ENCODE measurements at regions not wholly inside any gene's neighbourhood (a gene's known extent, or its start where the extent isn't known, plus 50 kb on each side); places are given as distances from the start of the nearest gene placed in this dataset.
"Not testable (repeated sequence)": the region's sequence is repeated elsewhere in the genome, so short reads cannot be mapped to it uniquely, and the experiment has no call there.

DNA sequence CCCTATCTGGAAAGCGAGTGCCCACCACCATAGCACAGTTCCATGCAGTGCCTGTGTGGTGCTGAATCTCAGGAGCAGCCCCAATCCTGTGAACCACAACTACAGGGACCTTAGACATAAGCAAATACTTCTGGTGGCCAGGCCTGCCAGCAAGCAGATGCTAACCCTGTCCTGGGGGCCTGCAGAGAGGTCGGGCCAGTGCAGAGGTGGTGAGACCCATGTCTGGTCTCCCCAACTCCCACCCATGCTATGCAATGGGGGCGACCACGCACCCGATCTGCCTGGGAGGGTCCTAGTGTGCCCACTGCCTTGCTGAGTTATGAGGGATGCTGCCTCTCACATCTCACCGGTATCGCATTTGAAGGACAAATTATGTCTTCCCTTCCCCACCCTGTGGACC, 151.6 kb upstream of the ZNF337 start:
- Histone ChIP-seq H3K9ac (ENCODE audit: low read depth in 2 of 2, low read length in 2 of 2) (no peak overlapping the region), H3K9me3 (no peaks in the 10 kb centered on the region), H3K4me1 (no peaks in the 10 kb centered on the region), H3K27me3 (no peaks in the 10 kb centered on the region), H3K36me3 (no peaks in the 10 kb centered on the region), H3K4me3 (no peak overlapping the region), H3K27ac (no peak overlapping the region)
- no peak for DNase-seq
- intact Hi-C loops (cut with DNase I): no loop called here
- TF ChIP-seq, protein P1, sequence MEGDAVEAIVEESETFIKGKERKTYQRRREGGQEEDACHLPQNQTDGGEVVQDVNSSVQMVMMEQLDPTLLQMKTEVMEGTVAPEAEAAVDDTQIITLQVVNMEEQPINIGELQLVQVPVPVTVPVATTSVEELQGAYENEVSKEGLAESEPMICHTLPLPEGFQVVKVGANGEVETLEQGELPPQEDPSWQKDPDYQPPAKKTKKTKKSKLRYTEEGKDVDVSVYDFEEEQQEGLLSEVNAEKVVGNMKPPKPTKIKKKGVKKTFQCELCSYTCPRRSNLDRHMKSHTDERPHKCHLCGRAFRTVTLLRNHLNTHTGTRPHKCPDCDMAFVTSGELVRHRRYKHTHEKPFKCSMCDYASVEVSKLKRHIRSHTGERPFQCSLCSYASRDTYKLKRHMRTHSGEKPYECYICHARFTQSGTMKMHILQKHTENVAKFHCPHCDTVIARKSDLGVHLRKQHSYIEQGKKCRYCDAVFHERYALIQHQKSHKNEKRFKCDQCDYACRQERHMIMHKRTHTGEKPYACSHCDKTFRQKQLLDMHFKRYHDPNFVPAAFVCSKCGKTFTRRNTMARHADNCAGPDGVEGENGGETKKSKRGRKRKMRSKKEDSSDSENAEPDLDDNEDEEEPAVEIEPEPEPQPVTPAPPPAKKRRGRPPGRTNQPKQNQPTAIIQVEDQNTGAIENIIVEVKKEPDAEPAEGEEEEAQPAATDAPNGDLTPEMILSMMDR (IDR thresholded peaks at IDR 0.05): no peak

DNA sequence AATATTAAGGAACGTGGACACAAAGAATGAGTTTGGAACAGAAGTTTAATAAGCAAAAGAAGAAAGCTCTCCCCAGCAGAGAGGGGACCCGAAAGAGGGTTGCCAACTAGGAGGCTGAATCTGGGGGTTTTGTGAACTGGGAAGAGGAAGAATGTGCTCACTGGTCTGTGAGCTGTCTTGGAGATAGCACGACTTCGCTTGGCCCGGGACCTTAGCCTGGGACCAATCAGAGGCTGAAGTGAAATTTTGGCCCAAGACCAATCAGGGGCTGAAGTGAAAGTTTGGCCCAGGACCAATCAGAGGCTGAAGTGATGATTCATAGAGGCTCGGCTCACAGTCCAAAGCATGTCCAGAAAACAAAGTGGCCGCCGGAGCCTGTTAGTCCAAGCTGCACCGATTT, 148.0 kb upstream of the ZNF337 start:
- H3K4me1 ChIP-seq; H3K27me3 ChIP-seq; H3K4me3 ChIP-seq; H3K36me3 ChIP-seq; intact Hi-C loops (cut with DNase I); DNase-seq; H3K9me3 ChIP-seq; H3K27ac ChIP-seq; H3K9ac ChIP-seq (ENCODE audit: low read depth in 2 of 2, low read length in 2 of 2): not testable (repeated sequence)

DNA sequence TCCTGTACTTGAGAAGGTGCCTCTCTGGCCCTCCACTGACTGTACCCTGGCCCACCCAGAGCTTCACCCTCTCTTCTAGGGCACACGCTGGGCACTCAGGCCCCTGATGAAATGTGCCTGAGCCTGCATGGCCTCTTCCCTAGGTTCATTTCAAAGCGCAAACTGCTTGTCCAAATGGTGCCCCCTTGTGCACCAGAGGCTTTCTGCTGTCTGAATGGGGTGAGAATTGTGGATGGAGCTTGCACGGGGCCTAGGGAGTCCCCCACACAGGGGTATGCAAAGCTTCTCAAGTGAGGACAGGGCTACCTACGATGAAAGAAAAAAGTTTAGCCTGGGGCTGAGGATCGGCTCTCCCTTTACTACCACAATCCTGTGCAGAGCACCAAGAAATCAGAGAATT, 116.9 kb upstream of the ZNF337 start:
- H3K4me1 ChIP-seq; H3K9ac ChIP-seq (ENCODE audit: low read depth in 2 of 2, low read length in 2 of 2); H3K27me3 ChIP-seq; H3K9me3 ChIP-seq; DNase-seq; H3K27ac ChIP-seq; H3K36me3 ChIP-seq; intact Hi-C loops (cut with DNase I); H3K4me3 ChIP-seq: not testable (repeated sequence)

DNA sequence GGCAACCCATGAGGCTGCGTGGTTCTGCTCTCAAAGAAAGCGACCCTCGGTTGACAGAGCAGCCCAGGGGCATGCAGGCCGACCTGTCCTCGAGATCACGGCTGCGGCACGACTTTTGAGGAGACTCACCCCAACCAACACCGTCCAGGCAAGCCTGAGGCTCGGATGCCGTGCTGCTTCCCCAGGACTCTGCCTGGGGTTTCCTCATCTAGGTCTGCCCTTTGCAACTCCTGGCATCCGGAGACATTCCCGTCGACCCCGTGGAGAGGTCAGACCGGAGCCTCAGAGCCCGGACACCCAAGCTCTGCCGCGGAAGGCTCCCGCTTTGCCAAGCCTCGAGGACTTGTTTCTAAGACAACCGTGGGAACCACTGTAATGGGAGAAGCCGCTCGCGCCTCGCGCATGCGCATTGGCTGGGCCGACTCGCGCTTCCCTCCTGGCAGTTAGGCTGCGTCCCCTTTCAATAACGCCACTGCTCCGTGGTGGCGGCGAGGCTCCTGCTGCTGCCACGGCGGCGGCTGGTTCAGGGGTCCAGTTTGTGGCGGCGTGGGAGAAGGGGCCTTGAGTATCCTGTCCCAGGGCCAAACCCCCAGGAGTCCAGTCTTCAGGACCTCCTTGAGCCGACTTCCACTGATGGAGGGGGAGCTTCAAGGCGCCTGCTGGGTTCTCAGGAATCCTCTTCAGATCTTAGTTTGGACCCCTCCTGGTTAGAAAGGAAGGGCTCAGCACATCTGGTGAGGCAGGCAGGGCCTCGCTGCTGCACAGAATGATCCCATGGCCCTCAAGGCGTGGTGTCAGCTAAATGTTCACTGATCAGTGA, 101.7 kb upstream of the ZNF337 start:
- H3K4me1 ChIP-seq; H3K27ac ChIP-seq; H3K36me3 ChIP-seq; DNase-seq; H3K9ac ChIP-seq (ENCODE audit: low read depth in 2 of 2, low read length in 2 of 2); H3K9me3 ChIP-seq; H3K4me3 ChIP-seq; H3K27me3 ChIP-seq; intact Hi-C loops (cut with DNase I): not testable (repeated sequence)

DNA sequence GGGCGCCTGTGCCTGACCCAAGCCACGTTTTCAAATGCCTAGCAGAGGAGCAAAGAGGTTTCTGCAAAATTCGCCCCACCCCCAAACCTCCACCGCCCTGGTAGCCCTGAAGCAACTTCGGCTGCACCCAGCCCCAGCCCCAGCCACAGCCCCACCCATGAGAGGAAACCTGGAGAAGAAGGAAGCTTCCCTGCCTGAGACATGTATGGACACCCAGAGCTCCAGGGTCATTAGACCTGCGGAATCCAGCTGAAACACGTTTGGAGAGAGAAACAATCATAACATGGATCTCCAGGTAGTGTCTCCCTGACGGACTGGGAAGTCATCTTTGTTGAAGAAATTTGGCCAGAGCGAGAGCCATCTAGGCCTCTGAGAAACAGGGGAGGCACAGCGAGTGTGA, 100.4 kb upstream of the ZNF337 start:
- intact Hi-C loops (cut with DNase I); H3K27me3 ChIP-seq; H3K9me3 ChIP-seq: not testable (repeated sequence)

DNA sequence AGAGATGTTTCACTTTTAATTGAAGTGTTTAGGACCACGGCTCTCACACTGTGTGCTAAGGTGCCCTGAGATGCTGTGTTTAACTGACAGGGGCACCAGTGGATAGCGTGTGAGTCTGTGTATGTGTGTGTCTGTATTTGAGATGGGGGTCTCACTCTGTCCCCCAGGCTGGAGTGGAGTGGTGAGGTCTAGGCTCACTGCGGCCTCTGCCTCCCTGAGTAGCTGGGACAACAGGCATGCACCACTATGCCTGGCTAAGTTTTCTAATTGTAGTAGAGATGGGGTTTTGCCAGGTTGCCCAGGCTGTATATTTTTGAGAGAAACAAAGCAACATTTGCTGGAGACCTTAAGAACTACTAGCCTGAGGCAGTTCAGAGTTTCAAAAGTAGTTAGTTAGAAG, 80.6 kb upstream of the ZNF337 start:
- H3K9ac ChIP-seq (ENCODE audit: low read depth in 2 of 2, low read length in 2 of 2); H3K4me3 ChIP-seq; H3K36me3 ChIP-seq; H3K9me3 ChIP-seq; intact Hi-C loops (cut with DNase I); DNase-seq; H3K27me3 ChIP-seq; H3K4me1 ChIP-seq; H3K27ac ChIP-seq: not testable (repeated sequence)

More for the DNA sequence above, 100.4 kb upstream of the ZNF337 start:
- not testable (repeated sequence) for H3K9ac ChIP-seq (ENCODE audit: low read depth in 2 of 2, low read length in 2 of 2); H3K4me1 ChIP-seq; H3K36me3 ChIP-seq; H3K4me3 ChIP-seq; DNase-seq; H3K27ac ChIP-seq

DNA sequence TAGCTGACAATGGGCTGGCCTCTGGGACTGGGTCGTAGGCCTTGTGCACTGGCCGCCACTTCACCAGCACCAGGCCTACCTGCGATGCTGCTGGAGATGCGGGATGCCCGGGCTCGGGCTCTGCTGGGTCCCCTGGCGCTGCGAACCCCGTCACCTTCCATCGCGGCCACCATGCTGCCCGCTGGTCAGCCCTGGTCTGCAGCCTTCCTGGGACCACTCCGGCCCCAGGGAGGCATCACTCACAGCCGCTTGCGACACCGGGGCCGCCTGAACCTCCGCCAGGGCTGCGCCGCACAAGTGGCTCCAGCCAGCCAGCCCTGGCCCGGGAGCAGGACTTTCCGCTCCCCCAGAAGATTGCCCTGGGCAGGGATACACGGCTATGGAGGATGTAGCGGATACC, 78.1 kb upstream of the ZNF337 start:
- intact Hi-C loops (cut with DNase I); DNase-seq: not testable (repeated sequence)

DNA sequence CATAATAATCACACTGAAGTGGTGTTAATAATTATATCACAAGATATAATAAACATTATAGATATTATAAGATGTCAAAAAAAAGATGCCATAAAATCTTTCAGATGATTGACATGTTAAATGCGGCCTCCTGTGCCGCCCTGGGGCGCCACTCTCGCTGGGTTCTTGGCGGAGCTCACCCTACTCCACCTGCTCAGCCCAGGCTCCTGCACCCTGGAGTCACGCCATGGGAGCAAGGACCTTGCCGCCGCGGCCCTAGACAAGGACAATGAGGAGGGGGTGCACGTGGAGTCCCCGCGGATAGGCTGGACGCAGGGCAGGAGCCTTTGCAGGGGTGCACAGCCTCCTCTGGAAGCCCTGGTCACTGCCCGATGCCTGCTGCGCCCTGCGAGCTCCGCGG, 77.5 kb upstream of the ZNF337 start:
- DNase-seq; H3K4me3 ChIP-seq; H3K4me1 ChIP-seq; H3K27ac ChIP-seq; H3K27me3 ChIP-seq; H3K36me3 ChIP-seq; intact Hi-C loops (cut with DNase I); H3K9ac ChIP-seq (ENCODE audit: low read depth in 2 of 2, low read length in 2 of 2); H3K9me3 ChIP-seq: not testable (repeated sequence)

More for the DNA sequence above, 78.1 kb upstream of the ZNF337 start:
- H3K4me3 ChIP-seq; H3K9ac ChIP-seq (ENCODE audit: low read depth in 2 of 2, low read length in 2 of 2); H3K36me3 ChIP-seq; H3K27me3 ChIP-seq; H3K27ac ChIP-seq; H3K9me3 ChIP-seq; H3K4me1 ChIP-seq: not testable (repeated sequence)

DNA sequence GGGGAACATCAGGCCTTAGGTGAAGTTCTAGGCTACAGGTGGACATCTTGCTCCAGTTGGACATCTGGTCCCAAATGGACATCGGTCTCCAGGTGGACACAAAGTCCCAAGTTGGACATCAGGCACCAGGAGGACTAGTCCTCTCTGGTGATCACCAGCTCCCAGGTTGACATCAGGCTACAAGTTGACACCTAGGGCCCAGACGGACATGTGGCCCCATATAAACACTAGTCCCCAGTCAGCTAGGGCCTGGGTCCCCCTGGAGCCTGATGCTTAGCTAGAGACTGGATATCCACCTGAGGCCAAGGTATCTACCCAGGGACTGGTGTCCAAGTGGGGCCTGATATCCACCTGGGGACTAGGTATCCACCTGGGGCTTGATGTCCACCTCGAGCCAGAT, 75.8 kb upstream of the ZNF337 start:
- H3K27me3 ChIP-seq; H3K4me1 ChIP-seq; H3K27ac ChIP-seq; H3K4me3 ChIP-seq; H3K9me3 ChIP-seq; intact Hi-C loops (cut with DNase I); DNase-seq; H3K9ac ChIP-seq (ENCODE audit: low read depth in 2 of 2, low read length in 2 of 2); H3K36me3 ChIP-seq: not testable (repeated sequence)

DNA sequence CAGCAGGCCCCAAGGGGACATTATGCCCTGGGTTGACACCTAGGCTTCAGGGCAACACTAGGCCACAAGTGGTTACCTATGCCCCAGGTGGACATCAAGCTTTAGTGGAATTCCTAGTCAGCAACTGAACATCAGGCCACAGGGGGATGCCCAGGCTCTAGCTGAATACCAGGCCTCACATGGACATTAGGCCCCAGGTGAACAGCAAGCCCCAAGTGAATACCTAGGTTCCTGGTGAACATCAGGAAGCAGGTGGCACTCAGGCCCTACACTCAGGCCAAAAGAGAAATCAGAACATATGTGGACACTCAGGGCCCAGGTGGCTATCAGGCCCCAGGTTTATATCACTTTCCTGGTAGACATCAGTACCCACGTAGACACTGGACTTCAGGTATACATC, 75.2 kb upstream of the ZNF337 start:
- H3K36me3 ChIP-seq; intact Hi-C loops (cut with DNase I); H3K4me1 ChIP-seq; DNase-seq; H3K27me3 ChIP-seq; H3K4me3 ChIP-seq; H3K9me3 ChIP-seq; H3K9ac ChIP-seq (ENCODE audit: low read depth in 2 of 2, low read length in 2 of 2); H3K27ac ChIP-seq: not testable (repeated sequence)
